Activated T-cell treated with anti-CD3 and anti-CD28 coated beads for 4 hours (primary cell): ENCODE measurements at regions not wholly inside any gene's neighbourhood (a gene's known extent, or its start where the extent isn't known, plus 50 kb on each side); places are given as distances from the start of the nearest gene placed in this dataset.

Source experiments
- DNase-seq: peaks from one replicate; pipeline ENCODE4 v3.0.0-alpha.2; 2020

DNA sequence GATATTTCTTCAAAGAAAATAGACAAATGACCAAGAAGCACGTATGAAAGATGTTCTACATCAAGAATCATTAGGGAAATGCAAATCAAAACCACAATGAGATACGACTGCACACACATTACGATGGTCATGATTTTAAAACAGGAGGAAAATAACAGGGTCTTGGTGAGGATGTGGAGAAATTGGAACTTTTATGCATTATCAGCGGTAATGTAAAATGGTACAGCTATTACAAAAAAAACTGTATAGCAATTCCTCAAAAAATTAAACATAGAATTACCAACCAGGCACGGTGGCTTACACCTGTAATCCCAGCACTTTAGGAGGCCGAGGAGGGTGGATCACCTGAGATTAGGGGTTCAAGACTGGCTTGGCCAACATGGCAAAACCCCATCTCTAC lies 178.8 kb upstream of the NEBL start:
- no peak for DNase-seq

- DNase-seq: no peak
Measured at GRCh38 chr10:21071001-21071673, 174.0 kb upstream of the NEBL start.

DNA sequence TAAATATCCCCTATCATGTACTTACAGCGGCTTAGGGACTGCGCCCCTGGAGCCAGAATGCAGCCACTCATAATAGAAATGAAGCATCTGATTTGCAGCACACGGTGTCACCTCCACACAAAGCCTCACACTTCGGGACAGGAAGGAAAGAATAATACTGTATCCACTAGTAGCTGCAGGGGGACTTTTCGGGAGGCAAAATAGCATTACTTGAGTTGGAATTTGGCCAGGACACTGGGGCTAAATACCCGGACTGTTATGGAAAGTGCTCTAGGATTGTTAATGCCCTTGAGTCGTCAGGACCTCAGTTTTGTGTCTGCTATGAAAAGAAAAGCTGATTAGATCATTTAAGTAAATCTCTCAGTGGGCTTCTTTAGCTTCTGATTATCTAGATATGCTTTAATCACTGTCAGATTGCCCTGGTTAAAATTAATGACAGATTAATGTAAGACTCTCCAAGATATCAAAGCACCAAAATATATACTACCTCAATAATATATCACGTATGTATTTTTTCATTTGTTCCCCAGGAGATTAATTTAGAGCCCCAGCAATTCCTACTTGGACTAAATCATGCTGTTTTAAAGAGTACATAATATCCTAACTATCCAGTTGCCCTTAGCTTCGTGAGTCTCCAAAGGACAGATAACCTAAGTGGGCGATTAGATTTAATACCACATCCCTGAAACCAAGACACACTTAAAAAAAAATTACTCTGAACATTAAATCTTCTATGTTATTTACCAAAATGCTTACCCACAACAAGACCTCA lies 173.0 kb upstream of the NEBL start:
- no peak for DNase-seq

GRCh38 chr10:21069278-21069677 lies 172.2 kb upstream of the NEBL start:
- no peak for DNase-seq

- DNase-seq: no peak
Measured at GRCh38 chr10:21068026-21068656, 171.0 kb upstream of the NEBL start.

DNA sequence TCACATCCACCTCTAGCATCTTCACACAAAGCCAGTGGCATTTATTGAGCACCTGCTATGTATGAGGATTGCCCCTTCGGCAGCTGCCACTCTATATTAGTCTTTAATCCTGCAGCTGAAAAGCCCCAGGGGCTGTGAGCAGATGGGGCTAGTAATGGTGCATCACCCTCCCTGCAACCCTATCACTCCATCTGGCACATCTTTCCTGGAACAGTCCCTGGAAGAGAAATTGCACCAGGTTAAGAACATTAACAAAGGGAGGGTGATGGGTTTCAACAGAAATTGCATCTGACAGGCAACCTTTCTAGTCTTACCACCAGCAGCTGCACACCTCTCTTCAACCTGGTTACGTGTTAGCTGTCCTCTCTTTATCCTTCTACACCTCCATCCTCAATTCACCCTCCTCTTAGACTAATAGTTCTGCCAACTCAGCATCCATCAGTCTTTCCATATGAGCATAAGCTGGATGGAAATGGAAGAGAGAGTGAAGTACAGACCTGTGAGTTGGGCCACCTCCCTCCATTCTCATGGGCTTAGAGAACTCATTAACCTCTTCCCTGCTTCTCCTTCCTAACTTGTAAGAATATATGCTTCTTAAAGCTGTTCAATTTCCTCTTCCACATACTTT lies 168.6 kb upstream of the NEBL start:
- no peak for DNase-seq

GRCh38 chr10:21061982-21062381 lies 164.9 kb upstream of the NEBL start:
- no peak for DNase-seq

DNA sequence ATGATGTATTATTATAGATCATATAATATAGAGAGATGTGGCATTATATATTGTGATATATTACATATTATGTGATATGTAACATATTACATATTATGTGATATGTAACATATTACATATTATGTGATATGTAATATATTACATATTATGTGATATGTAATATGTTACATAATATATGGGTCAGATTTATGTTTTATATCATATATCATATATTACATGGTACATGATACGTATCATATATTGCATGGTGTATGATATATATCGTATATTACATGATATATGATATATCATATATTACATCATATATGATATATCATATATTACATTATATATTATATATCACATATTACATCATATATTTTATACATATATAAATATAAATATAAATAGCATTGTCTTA lies 164.1 kb upstream of the NEBL start:
- no peak for DNase-seq

DNA sequence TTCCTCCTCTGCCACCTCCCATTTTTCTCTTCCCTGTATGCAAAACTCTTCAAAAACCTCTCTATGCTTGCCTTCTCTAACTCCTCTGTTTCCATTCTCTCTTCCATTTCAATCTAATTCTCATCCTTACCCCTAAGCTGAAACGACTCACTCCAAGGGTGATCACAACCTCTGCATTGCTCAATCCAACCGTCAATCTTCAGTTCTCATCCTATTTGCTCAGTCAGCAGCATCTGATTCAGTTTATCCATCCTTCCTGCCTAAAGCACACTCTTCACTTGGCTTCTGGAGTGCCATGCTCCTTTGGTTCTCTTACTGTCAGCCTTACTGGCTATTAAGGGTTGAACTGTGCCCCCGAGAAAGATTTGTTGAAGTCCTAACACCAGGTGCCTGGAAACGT lies 163.5 kb upstream of the NEBL start:
- no peak for DNase-seq

- DNase-seq: no peak
Measured at GRCh38 chr10:21057989-21058388, 160.9 kb upstream of the NEBL start.

GRCh38 chr10:21057436-21057835 lies 160.3 kb upstream of the NEBL start:
- DNase-seq: no peak

- no peak for DNase-seq
Measured at GRCh38 chr10:21056461-21056860, 159.3 kb upstream of the NEBL start.

- DNase-seq: no peak
Measured at GRCh38 chr10:21055339-21056135, 158.4 kb upstream of the NEBL start.

DNA sequence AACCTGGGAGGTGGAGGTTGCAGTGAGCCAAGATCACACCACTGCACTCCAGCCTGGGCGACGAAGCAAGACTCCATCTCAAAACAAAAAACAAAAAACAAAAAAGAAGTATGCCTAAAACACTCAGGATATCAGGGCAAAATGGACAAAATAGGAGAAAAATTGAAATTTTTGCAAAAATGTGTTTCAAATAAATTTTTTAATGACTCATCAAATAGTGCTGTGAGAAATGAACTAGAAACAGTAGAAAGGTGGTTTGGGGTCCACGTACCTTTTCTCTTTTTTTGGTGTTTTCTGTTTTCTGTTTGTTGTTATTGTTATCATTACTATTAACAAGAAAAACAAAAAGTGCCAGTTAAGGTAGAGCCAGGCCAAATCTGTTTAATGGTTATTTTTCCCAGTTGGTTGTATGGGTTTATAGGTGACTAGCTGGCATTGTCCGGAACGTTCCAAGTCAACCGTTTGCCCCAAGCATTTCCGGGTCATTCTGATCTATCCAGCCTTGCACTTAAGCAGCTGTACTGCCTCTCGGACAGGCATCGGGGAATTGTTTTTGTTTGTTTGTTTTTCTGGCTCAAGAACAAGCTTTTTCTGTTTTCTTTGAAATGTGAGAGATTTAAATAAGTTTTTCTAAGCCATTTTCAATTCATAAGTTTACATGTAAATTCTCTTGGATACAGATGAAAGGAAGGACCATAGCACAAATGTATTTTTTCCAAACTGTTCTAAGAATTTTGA lies 157.0 kb upstream of the NEBL start:
- DNase-seq: no peak

DNA sequence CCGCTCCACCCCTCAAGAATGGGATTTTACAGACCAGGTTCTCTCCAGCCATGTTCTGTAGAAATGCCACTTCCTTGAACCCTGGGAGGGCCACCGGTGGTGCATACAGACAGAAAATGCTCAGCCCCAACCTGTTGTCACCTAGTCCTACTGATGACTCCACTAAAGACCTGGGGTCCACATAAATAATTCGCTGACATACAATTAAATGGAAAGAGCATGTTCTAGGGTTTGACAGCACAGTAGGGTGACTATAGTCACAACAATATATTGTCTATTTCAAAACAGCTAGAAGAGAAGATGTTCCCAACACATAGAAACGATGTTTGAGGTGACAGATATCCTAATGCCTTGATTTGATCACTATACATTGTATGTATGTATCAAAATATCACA lies 155.6 kb upstream of the NEBL start:
- DNase-seq: no peak

GRCh38 chr10:21052072-21052708 lies 155.1 kb upstream of the NEBL start:
- no peak for DNase-seq

- no peak for DNase-seq
Measured at GRCh38 chr10:21049482-21049881, 152.4 kb upstream of the NEBL start.

DNA sequence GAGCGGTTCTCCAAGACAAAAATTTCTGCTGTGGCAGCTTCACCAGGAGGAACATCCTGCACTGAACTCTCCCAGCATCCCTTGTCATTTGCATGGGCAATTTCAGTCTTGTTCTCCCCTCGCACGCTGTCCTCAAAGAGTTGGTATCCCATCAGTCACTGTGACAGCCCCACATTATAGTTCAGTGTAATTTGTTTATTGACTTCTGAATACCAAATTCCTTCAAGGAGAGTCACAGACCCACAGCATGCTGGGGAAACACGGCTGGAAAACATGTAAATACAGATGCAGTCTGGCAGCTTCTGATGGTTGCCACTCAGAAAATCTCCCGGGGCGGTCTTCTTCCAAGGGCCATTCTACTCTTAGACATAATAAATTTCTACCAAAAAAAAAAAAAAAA lies 151.0 kb upstream of the NEBL start:
- DNase-seq: no peak

DNA sequence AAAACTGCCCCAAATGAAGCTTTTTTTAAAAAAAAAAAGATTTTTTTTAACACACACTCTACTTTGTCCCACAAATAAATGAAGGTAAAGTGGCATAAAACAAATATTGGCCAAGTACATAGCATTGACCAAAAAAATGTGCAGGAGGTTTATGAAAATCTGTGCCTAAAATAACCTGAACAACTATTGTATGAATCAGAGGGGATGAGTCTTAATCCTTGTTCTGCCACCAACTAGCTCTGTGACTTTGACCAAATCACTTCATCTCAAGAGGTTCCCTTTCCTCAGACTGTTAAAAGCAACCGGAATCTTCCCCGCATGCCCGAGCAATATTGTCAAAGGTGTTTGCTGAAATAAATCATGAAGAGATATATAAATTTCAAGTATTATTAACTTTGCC lies 150.4 kb upstream of the NEBL start:
- DNase-seq: no peak

- no peak for DNase-seq
Measured at GRCh38 chr10:21047096-21047495, 150.0 kb upstream of the NEBL start.

- DNase-seq: no peak
Measured at GRCh38 chr10:21043044-21043443, 145.9 kb upstream of the NEBL start.

GRCh38 chr10:21042536-21042935 lies 145.4 kb upstream of the NEBL start:
- DNase-seq: no peak
